Lower lobe of right lung (tissue), 2 donors: ENCODE measurements at regions not wholly inside any gene's neighbourhood (a gene's known extent, or its start where the extent isn't known, plus 50 kb on each side); places are given as distances from the start of the nearest gene placed in this dataset.
A peak's percentile ranks its signal among the peaks of the same experiment; 100 is the strongest.

Experiments
- ATAC-seq, 2 donors: fragments of 200-7000 bp; cut with Tn5 transposase; one replicate each; pipeline ENCODE4 v1.9.1; 2020 to 2022; ENCODE audit warnings: mild to moderate bottlenecking in 2 of 2, moderate library complexity in 2 of 2
- DNase-seq: peaks from one replicate; pipeline ENCODE4 v3.0.0-alpha.2; 2020
- H3K27ac ChIP-seq: fragments of 200-600 bp; one replicate; pipeline ENCODE4 v1.8.0; 2022
- H3K27me3 ChIP-seq: fragments of 200-600 bp; one replicate; pipeline ENCODE4 v1.8.0; 2022; ENCODE audit warnings: low read depth
- H3K36me3 ChIP-seq: fragments of 200-600 bp; one replicate; pipeline ENCODE4 v1.8.0; 2022; ENCODE audit warnings: mild to moderate bottlenecking
- H3K4me1 ChIP-seq: fragments of 200-600 bp; one replicate; pipeline ENCODE4 v1.8.0; 2022
- H3K4me3 ChIP-seq: fragments of 200-600 bp; one replicate; pipeline ENCODE4 v1.8.0; 2022; ENCODE audit warnings: mild to moderate bottlenecking
- H3K9me3 ChIP-seq: fragments of 200-600 bp; one replicate; pipeline ENCODE4 v1.8.0; 2022
- intact Hi-C: fragments of 100-400 bp; cut with DNase I; formaldehyde crosslinking; loops from one replicate; pipeline ENCODE4 v1.11.0; 2022
- TF ChIP-seq, protein P1 (sequence below): fragments of 200-600 bp; IDR thresholded peaks from one replicate; pipeline ENCODE4 v1.8.0; 2022; ENCODE audit warnings: antibody characterized with exemption, mild to moderate bottlenecking
- donor health status: DM: no; HTN: yes; CAD: no; lungs with severe emphysema.

DNA sequence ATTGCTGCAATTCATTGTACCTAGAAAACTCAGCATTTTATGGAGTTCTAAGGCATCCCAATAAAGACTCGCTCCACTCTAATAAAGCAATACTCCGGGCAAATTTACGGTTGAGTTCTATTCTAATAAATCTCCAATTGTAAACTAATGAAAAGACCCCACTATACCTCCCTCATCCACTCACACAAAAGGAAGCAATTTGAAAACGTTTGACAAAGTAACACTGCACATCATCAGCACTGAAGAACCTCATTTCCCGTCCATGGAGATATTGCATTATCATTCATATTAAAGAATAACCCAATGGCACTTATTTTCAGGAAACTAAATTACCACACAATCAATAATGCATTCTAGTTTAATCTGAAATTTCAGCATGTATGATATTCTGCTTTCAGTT is 111.0 kb upstream of the LMO3 start:
- no peaks in the 10 kb centered on the region for H3K4me1 ChIP-seq
- H3K4me3 ChIP-seq = no peak overlapping the region
- H3K27ac ChIP-seq = no peak overlapping the region
- no peaks in the 10 kb centered on the region for H3K36me3 ChIP-seq
- no peaks in the 10 kb centered on the region for H3K27me3 ChIP-seq
- no peak for ATAC-seq
- DNase-seq = no peak
- TF ChIP-seq, protein P1, sequence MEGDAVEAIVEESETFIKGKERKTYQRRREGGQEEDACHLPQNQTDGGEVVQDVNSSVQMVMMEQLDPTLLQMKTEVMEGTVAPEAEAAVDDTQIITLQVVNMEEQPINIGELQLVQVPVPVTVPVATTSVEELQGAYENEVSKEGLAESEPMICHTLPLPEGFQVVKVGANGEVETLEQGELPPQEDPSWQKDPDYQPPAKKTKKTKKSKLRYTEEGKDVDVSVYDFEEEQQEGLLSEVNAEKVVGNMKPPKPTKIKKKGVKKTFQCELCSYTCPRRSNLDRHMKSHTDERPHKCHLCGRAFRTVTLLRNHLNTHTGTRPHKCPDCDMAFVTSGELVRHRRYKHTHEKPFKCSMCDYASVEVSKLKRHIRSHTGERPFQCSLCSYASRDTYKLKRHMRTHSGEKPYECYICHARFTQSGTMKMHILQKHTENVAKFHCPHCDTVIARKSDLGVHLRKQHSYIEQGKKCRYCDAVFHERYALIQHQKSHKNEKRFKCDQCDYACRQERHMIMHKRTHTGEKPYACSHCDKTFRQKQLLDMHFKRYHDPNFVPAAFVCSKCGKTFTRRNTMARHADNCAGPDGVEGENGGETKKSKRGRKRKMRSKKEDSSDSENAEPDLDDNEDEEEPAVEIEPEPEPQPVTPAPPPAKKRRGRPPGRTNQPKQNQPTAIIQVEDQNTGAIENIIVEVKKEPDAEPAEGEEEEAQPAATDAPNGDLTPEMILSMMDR = no peak
- intact Hi-C loops = no loop called here
- no peaks in the 10 kb centered on the region for H3K9me3 ChIP-seq

DNA sequence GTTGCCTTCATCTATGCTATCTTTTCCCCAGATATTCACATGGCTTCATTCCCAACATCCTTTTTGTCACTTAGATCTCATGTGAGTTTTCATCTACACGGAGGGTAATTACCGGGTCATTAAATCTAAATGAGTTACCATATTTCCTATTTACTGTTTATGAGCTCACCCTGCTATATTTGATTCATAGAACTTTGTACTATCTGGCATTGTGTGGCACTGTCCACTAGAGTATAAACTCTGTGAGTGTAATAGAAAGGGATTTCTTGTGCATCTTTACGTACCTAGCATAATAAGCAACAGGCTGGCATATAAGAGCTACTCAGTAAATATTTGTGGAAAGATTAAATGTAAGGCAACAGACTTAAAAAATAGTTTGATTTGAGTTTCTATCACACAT is 86.1 kb upstream of the LMO3 start:
- Histone ChIP-seq H3K27me3 (no peaks in the 10 kb centered on the region), H3K27ac (no peak overlapping the region), H3K4me3 (no peak overlapping the region), H3K9me3 (peaks cover 5% of the 10 kb centered on the region), H3K36me3 (no peaks in the 10 kb centered on the region), H3K4me1 (no peaks in the 10 kb centered on the region)
- intact Hi-C loops = no loop called here
- TF ChIP-seq, protein P1 = no peak
- no peak for ATAC-seq
- DNase-seq = no peak

DNA sequence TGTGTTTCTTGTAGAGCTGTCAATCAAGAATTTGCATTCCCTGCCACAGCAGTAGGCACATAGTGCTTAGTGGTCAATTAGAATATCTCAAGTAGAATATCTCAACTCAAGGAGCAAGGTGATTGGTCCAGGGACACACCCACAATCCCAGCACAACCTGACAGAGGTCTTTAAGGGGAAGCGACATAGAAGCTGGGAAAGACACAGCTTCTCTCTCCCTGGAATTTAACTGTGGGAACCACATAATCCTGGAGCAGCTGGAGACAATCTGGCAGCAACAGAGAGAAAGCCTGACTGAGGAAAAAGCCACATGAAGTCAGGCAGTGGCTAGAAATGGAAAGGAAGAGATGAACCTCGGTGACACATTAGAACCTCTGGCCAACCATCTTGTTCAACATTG is 85.7 kb upstream of the LMO3 start:
- H3K27ac ChIP-seq = no peak overlapping the region
- no peaks in the 10 kb centered on the region for H3K27me3 ChIP-seq
- no peaks in the 10 kb centered on the region for H3K36me3 ChIP-seq
- peaks cover 5% of the 10 kb centered on the region for H3K9me3 ChIP-seq
- TF ChIP-seq, protein P1 = no peak
- no peak overlapping the region for H3K4me3 ChIP-seq
- DNase-seq (no peak), ATAC-seq (no peak)
- no peaks in the 10 kb centered on the region for H3K4me1 ChIP-seq
- intact Hi-C loops = no loop called here

DNA sequence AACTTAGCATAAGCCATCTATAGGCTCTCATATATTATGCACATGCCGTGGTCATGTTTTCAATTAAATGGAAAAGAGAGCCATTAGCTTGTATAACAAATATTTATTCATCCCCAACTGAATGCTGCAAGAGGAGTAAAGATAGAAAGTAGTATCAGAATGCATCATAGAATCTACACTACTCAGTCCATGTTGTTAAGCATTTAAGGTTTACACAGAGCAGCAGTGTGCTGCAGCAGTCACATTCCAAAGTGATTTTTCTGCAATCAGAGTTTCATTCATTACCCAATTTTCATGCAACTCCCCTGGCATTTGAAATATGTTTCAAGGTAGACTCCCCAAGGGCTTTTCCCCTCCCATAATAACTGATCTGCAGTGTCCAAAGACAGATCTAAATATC is 82.2 kb upstream of the LMO3 start:
- TF ChIP-seq, protein P1 = no peak

DNA sequence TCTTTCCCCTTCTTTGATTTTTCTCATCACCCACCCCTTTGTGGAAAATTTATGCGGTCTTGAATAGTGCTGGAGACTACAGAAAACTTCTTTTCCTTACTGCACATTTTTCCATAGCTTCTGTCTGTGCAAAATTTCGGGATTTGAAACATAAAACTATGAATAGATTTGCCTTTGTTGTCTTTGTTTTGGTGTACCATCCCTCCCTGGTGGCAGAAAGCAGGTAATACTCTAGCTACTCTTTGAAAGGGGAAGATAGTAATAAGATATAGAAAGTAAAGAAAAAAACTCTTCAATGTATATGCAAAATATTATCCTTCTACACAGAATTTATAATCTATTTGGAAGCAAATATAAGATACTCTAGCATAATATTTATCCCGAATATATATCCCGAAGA is 79.1 kb upstream of the LMO3 start:
- Histone ChIP-seq H3K4me3 (no peak overlapping the region), H3K4me1 (no peaks in the 10 kb centered on the region), H3K36me3 (no peaks in the 10 kb centered on the region), H3K27me3 (no peaks in the 10 kb centered on the region), H3K27ac (no peak overlapping the region), H3K9me3 (no peaks in the 10 kb centered on the region)
- TF ChIP-seq, protein P1 = peak; percentile 28
- ATAC-seq (peak in 1 of 2 donors; percentile 57), DNase-seq (no peak)
- intact Hi-C loops = no loop called here

More for the DNA sequence above, 82.2 kb upstream of the LMO3 start:
- no peaks in the 10 kb centered on the region for H3K36me3 ChIP-seq
- no peak overlapping the region for H3K4me3 ChIP-seq
- H3K27me3 ChIP-seq = no peaks in the 10 kb centered on the region
- H3K27ac ChIP-seq = no peak overlapping the region
- no peak for DNase-seq
- H3K4me1 ChIP-seq = no peaks in the 10 kb centered on the region
- H3K9me3 ChIP-seq = no peaks in the 10 kb centered on the region
- intact Hi-C loops = no loop called here
- ATAC-seq = no peak

DNA sequence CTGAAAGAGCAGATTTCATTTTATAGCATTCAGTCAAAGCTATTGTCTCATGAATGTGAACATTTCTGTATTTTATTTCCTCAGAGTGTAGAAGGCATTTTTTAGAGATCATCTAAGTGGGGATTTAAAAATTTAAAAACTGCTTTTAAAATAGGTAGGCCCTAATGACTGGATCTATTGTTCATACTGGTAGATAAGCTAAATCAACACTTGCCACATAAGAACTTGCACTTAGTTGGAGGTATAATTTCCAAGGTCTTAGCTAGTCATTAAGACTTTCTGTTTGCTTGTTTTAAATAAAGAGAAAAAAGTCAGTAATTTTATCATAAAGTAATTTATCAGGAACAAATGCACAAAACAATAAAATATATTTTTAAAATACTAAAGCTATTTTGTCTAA is 75.2 kb upstream of the LMO3 start:
- H3K36me3 ChIP-seq = no peaks in the 10 kb centered on the region
- H3K9me3 ChIP-seq = no peaks in the 10 kb centered on the region
- DNase-seq (no peak), ATAC-seq (no peak)
- H3K4me3 ChIP-seq = no peak overlapping the region
- H3K27me3 ChIP-seq = no peaks in the 10 kb centered on the region
- intact Hi-C loops = no loop called here
- no peaks in the 10 kb centered on the region for H3K4me1 ChIP-seq
- TF ChIP-seq, protein P1 = no peak
- no peak overlapping the region for H3K27ac ChIP-seq
